Germinal center (tissue), 1 donor: ENCODE measurements at regions not wholly inside any gene's neighbourhood (a gene's known extent, or its start where the extent isn't known, plus 50 kb on each side); places are given as distances from the start of the nearest gene placed in this dataset.
A peak's percentile ranks its signal among the peaks of the same experiment; 100 is the strongest.

Source experiments
- DNase-seq: peaks from one replicate; pipeline ENCODE4 v3.0.0; 2012; ENCODE audit warnings: mixed read lengths, low spot score

DNA sequence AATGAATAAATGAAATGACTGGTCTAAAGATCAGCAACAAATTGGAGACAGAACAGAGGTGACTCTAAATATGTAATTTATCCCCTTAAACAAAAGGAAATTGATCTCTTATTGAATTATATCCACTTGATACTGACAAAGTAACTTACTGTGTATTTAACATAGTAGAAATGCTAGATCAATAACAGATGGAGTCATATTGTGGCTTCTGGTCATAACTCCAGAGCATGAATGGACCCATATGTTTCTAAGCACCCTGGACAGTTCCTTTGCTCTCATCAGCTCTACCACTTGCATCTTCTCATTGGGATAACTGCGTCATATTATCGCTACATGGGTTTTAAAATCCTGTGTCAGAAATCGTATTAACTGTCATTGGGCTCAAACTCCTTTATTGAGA lies 222.3 kb downstream of the ETS1 start:
- DNase-seq: no peak

DNA sequence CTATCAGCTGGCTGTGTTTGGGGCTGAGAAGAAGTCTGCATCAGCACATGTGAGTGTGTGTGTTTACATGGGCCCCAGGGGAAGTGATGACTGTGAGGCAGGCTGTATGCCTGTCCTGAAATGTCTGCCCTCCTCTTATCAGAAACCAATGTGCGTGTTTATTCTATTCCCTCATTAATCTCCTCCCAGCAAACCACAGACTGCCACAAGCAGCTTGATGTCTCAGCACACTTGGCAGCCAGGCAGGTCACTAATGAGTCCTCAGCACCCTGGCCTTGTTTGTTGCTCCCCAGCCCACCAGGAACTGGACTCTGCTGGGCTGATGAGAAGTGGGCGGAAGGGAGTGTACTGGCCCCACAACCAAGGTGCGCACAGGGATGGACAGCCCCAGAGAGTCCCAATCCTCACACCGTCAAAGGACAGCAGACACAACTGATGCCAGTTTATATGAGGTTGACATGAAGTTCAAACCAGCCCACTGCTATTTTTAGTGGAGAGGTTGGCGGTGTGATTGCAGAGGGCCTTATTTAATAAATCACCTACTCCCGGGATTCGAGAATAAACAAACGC lies 225.8 kb downstream of the ETS1 start:
- peak; percentile 23 for DNase-seq

DNA sequence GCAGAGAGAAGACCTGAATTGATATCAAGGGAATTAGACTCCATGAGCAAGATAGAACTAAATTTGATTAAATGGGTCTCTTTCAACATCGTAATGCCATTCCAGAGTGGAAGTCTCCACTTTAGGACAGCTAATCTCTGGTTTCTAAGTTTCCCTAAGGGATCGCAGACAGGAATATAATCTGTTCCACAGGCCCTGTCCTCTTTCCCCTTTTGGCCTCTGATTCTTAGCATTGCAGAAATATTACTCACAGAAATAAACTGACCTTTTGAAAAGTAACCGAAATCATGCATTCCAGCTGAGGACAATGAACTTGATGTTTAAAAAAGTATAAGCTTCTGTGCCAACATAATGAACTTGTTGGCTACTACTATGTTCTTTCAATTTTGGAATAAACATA lies 227.8 kb downstream of the ETS1 start:
- no peak for DNase-seq

DNA sequence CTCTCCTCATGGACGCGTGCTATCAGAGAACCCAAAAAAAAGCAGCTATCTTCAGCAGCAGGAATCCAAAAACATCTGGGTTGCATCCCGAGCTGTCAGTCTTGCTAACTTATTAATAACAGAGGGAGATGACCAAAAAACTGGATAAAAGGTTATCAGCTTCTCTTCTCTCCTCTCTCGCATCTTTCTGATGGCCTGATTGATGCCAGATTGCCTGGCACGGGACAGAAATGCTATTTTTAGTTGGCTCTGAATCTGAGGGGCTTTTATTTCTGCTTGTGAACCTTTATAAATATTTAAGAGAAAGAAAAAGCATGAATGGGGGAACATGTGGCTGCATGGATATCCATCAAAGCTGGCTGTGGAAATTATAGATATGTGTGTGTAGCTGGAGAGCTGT lies 230.3 kb downstream of the ETS1 start:
- DNase-seq: no peak

DNA sequence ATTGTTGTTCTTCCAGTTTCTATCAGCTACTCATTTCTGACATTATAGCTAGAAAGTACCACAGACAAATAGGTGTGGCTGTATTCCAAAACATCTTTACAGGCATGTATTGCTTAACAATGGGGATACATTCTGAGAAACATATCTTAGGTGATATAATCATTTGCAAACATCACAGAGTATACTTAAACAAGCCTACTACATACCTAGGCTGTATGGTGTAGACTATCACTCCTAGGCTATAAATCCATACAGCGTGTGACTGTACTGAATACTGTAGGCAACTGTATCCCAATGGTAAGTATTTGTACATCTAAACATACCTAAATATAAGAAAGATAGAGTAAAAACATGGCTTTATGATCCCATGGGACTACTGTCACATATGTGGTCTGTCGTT lies 231.8 kb downstream of the ETS1 start:
- DNase-seq: no peak

DNA sequence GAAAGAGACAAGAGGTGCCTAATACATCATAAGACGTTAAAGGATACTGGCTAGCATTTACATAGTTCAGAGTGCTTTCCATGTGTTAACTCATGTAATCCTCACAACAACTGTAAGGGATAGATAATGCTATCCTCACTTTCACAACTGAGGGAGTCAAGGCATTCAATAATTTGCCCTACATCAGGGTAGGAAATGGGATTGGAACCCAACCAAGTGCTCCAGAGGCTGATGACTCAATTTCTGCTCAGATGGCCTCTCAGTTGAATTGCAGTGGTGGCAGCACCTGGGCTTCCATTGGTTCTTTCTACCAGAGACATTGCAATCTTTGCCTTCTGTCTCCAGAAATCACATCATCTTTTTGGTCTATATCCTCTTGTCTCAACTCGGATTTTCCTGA lies 232.9 kb downstream of the ETS1 start:
- DNase-seq: no peak

DNA sequence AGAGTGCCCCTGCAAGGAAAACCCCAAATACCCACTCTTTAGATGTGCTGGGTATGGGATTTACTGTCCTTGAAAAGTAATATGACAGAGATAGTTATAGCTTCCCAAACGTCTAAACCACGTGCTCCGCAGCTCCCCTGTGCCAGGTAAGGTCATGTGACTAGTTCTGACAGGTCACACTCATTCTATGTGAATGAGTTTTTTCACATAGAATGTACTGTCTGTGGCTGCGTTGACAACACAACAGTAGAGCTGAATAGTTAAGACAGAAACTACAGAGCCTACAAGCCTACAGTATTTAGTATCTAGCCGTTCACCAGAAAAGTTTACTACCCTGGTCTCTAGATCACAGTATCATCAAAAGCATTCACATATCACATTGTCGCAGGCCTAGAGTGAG lies 236.2 kb downstream of the ETS1 start:
- no peak for DNase-seq

DNA sequence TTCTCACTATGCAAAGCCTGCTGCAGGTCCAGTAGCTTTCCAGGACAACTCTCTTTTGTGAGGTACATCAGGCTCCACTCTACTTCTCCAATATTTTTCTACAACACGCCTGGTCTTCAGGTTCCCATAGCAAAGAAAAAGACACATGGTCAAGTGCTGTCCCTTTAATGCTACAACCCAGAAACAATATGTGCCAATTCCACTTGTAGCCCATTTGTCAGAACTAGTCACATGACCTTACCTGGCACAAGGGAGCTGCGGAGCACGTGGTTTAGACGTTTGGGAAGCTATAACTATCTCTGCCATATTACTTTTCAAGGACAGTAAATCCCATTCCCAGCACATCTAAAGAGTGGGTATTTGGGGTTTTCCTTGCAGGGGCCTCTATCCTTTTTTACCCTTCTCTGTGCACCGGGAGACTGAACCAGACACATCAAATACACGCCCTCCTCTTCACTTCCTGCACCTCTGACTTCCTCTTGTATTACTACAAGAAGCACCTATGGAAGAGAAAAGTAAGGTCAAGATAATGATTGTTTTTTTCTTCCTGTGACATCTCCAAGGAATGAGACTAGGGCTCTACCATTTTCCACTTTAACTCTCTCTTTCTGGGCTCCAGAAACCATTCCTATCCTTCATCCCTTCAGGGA lies 237.6 kb downstream of the ETS1 start:
- no peak for DNase-seq

DNA sequence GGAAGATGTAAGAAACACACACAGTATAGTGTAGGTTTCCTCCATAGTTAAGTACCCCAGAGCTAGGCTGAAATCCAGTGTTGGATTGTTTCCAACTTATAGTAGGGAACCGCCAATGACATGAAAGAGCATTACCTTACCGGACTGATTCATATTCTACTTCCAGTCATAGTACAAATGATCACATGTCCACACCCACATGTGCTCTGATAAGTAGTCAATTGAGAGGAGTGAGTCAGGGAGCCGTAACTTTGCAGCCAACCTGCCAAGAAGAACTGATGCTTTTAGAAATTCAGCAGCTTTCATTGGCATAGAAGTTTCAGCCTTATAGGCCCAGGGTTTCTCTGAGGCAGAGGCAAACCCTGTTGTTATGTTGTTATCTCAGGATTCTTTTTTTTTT lies 240.6 kb downstream of the ETS1 start:
- DNase-seq: no peak

DNA sequence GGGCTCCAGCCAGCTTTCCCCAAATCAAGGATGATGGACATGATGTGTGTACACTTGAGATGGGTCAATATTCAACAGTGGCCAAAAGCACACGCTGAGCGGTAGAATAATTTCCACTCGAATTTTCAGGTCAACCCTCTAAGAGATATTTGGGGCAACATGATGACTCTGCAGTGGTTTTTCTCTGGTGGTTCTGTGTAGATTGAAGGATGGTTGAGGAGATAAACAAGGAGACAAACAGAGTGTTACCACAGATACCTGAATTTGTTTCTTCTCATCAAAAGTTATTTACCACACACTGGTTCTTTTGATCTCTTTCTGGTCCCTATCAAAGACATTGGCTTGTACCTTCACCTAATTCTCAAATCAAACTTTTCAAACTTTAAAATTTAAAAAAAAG lies 242.0 kb downstream of the ETS1 start:
- DNase-seq: no peak

DNA sequence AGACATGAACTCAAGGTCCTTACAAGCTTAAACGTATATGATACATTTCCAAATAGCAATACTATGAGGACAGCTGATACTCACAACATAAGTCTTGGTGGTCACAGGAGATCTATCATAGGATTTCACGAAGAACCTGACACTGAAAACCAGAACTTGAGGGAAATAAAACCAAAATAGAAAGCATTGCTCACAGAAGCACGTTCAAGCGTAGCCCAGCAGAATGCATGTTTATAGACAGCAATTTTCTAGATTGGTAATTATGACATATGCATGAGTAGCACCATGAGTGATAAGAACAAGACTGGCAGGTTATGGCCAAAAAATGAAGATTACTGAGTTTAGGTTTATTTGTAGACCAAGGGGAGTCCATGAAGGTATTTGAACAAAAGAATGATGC lies 243.5 kb downstream of the ETS1 start:
- DNase-seq: no peak

DNA sequence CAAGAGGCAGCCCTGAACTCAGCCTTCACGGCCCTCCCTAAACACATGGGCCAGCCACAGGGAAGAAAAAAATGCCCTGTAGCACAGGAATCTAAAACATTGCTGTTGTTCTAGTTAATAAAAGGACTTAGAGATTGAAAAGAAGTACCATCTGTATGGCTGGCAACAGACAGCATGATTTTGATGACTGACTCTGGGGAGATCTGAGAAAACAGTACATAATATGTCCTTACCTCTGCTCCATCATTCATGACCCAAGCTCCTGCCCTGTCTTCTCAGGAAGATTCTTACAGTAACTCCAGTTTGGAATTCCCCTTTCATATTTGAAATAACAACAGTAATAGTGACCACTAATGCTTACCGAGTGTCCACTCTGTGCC lies 244.2 kb downstream of the ETS1 start:
- no peak for DNase-seq

DNA sequence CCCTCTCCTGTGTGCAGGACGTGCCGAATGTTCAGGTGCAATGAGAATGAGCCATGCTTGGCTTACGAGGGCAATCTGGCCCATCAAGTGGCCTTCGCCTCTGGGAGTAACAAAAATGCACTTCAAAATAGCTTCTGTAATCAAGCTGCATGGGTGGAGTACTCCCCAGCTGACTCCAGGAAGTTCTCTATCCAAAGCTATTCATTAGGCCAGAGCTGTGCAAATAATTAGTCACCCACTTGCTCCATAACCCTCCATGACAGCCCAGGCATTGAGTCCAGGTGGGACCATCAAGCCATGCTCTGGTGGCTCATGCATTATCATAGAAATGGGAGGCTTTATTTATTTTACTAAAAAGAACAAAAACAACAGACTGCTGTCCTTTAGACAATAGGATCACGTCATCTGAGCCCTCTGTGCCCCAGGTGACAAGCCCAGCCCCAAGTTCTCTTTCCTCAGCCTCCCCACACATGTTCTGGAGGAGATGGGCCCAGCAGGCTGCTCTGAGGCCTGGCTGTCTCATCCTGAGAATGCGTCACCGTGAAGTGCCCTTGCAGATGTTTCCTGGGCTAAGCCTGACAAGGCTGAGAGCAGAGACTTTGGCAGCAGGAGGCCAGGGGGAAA lies 244.7 kb downstream of the ETS1 start:
- DNase-seq: peak; percentile 22

DNA sequence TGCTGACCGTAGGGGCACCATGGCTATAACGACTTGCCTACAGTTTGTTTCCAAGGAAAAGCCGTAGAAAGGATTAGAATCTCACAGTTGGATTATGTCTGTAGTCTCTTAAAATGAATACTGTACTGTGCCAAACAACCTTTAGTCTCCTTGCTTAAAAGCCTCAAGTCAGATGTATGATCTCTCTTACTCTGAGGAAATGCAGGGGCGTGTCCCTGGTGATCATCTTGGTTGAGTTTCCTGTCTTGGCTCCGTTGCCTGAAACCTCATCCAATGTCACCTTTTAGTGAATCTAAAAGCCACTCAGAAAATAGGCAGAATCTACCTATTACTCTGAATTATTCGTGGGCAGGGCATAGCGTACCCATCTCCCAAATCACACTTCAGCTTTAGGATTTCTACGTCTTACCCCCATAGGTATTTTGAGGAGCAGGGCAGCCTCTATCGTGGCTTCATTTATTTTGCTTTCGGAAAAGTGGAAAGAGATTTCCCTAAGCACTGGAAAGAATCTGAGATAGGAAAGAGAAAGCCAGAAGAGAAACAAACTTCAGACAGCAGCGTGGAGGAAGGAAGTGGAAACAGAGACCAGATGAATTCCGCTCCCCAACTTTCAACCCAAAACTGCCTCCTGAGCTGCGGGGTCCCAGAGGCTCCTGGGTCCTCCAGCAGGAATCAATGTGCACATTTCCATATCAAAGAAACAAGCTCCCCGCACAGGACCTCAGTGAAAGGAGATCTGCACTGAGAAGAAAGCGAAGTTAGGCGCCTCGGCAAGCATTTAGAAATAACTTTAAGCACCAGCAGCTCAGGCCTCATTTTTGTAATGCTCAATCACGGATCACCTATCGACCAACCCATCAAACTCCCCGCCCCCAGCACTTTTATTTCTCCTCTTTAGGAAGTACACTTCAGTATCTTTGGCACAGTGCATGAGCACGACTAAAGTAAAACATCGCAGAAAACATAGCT lies 245.8 kb downstream of the ETS1 start:
- no peak for DNase-seq

DNA sequence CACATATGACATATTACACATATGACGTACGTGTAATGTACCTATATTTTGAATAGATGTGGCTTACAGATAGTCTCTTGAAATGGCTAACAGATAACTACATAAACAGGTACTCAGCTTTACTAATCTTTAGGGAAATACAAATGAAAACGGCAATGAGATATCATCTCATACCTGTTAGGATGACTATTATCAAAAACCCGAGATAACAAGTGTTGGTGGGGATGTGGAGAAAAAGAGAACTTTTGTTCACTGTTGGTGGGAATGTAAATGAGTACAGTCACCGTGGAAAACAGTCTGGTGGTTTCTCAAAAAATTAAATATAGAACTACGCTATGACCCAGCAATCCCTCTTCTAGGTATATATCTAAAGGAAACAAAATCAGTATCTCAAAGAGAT lies 247.6 kb downstream of the ETS1 start:
- DNase-seq: no peak

DNA sequence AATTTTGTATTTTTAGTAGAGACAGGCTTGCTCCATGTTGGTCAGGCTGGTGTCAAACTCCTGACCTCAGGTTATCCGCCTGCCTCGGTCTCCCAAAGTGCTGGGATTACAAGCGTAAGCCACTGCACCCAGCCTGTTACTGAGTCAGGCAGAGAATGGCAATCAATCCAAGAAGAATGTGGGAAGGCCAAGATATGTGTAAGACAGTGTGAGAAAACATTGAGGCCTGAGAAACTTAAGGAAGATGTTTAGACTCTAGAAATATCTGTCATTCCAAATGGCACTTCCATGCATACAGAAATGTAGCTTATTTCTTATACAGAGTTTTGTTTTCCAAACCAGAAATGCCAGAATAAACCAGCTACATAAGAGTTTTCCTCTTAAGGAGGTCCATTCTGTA lies 248.5 kb downstream of the ETS1 start:
- DNase-seq: no peak

DNA sequence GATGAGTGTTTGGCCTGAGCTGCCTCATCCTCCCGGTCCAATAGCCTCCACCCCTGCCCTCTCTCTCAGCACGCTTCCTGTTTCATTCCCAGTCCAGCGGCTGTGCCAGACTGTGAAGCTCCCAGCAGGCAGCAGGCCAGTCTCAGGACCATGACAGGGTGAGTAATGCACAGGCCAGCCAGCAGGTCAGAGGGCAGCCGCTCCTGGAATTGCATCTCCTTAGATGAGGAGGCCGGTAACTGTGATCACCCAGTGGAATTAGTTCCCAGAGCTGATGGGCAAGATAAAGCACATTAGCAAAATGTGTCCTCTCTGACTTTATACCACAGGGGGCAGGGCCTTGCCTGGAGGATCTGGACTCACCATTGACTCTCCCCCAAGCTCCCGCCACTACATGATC lies 251.2 kb downstream of the ETS1 start:
- no peak for DNase-seq

DNA sequence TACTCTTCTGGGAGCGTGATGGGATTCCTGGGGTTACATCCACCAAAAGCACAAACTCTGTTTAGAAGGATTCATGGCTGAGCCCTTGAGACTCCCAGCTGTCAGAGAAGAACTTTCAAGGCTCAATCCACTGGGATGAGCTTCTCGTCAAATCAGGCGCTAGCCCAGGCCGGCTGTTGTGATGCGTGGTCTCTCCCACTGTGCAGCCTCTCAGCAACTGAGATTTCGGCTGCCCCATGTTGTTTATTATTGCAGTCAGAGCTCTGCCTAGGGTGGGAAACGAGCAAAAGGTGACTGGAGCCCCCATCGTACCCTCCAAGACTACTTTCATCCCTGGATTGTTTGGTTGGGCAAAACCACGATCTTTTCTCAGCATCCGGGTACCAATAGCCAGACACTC lies 251.6 kb downstream of the ETS1 start:
- DNase-seq: no peak

DNA sequence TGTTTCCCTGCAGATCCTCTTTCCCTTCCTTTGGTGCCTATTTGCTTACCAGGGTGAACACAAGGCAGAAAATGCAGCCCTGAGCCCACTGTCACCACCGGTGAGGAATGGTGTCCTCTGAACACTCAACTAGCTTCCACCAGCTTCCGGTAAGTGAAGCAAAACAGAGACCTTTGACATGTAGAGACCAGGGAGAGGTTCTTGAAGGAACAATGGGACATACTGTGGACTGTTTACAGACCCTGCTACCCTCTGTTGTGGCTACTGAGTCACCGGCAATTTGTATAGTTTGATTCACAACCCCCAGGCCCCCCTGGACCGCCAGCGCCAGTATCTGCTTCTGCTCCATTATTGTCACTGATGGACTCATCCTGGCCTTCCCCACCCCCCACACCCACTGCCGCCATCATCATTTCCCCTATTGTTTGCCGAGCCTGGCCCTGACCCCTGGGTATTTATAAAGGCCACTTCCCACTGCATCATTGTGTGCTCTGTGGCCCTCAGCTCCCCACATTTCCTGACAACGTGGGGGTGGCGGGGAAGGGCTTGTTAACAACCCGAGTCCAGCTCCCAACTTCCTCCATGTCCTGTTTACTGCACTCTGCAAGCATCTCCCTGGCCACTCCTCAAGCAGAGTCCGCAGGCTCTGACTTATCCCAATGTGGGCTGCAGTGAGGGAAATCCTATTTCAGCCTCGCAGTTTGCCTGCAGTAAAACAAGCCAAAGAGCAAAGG lies 252.9 kb downstream of the ETS1 start:
- DNase-seq: no peak

DNA sequence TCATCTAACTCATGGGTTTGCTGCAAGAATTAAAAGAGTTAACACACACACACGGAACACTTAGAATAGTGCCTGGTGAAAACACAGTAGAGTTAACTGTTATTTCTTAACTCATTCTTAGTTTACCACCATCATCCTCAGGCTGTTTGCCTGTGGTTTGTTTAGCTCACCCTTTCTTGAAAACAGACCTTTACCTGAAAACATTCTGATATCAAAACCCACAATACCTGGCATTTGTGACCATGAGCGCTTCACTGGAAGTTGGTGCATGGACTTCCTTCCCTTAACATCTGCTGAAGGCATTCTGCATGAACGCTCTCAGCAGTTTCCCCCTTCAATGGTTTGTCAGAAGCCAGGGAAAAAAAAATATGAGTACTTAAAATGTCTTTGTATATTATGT lies 256.0 kb downstream of the ETS1 start:
- DNase-seq: no peak

DNA sequence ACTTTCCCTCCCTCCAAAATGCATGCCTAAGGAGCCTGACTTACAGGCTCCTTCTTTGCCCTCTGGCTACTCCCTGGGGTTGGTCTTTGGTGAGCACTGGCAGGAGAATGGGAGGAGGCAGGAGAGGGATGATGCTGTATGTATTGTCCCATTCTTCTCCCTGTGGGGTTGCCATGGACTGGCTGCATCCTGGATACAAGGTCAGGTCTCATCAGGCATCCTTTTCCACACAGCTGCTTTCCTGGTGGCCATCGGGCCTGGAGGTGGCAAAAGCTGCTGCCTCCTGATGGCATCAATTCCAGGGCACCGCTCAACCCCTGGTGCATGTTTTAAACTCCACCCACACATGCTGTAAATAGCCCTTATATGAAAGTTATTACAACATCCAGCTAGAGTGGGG lies 257.2 kb downstream of the ETS1 start:
- no peak for DNase-seq

DNA sequence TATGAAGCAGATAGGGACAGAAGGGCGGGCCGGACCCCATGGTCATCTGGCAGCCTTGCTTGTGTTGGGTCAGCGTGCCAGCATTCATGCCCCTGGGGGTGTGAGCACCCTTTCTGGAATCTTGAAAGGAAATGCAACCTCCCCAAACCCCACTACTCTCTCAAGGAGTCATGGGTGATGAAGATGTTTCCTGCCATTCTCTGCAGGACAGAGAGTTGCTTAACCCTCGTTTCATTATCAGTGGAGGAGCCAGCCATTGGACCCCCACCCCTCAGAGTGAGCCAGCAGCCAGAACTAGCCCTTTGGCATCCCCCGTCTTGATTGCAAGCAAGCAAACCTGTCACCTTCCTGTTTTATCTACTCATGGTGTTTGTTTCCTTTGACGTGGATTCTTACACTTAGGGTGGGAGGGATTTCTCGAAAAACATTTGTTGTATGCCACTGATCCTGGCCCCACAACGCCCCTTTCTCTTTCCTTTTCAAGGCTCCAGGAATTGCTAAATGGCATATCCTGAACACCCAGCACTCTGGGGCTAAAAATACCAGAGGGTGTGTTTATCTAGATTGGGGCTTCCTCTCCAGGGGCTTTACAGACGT lies 258.3 kb downstream of the ETS1 start:
- no peak for DNase-seq
